NT2/D1 (cell line): ENCODE measurements at regions not wholly inside any gene's neighbourhood (a gene's known extent, or its start where the extent isn't known, plus 50 kb on each side); places are given as distances from the start of the nearest gene placed in this dataset.

Source experiments
- DNase-seq: peaks from one replicate; pipeline ENCODE4 v3.0.0-alpha.2; 2011; ENCODE audit warnings: low read depth, low spot score
- H3K27me3 ChIP-seq: 2 replicates; pipeline ENCODE4 v1.6.0; 2011; ENCODE audit warnings: mild to moderate bottlenecking; ENCODE audit not compliant: insufficient read length, insufficient read depth
- H3K36me3 ChIP-seq: 2 replicates; pipeline ENCODE4 v1.6.1; 2011; ENCODE audit warnings: mild to moderate bottlenecking, low read length, mixed read lengths; ENCODE audit not compliant: insufficient read depth, insufficient read length
- H3K4me1 ChIP-seq: 2 replicates; pipeline ENCODE4 v1.5.1; 2011; ENCODE audit not compliant: insufficient read depth, insufficient read length
- H3K4me3 ChIP-seq: 2 replicates; pipeline ENCODE4 v1.5.1; 2011; ENCODE audit warnings: low read depth; ENCODE audit not compliant: insufficient read length
- H3K9ac ChIP-seq: 2 replicates; pipeline ENCODE4 v1.6.0; 2011; ENCODE audit warnings: low read depth; ENCODE audit not compliant: insufficient read length
- H3K9me3 ChIP-seq: 2 replicates; pipeline ENCODE4 v1.5.1; 2011; ENCODE audit warnings: mild to moderate bottlenecking, low read length; ENCODE audit not compliant: insufficient read depth
- SUZ12 ChIP-seq: IDR thresholded peaks from 2 replicates; pipeline ENCODE4 v1.6.1; 2011; ENCODE audit not compliant: insufficient read length, insufficient read depth; ENCODE audit errors: extremely low read depth
- YY1 ChIP-seq: IDR thresholded peaks from 2 replicates; pipeline ENCODE4 v1.6.1; 2011; ENCODE audit not compliant: insufficient read length, insufficient read depth
- ZNF274 ChIP-seq: IDR thresholded peaks from 2 replicates; pipeline ENCODE4 v1.6.1; 2011; ENCODE audit warnings: mild to moderate bottlenecking, low read depth, low read length

- Histone ChIP-seq H3K4me1 (peaks cover 4% of the 10 kb centered on the region), H3K9ac (no peak overlapping the region), H3K36me3 (no peaks in the 10 kb centered on the region), H3K27me3 (no peaks in the 10 kb centered on the region), H3K9me3 (no peaks in the 10 kb centered on the region), H3K4me3 (no peak overlapping the region)
- no peak for DNase-seq
- TF ChIP-seq YY1 (no peak), SUZ12 (no peak), ZNF274 (no peak)
Observed at GRCh38 chr13:28553971-28554370, 59.0 kb upstream of the FLT1 start.

GRCh38 chr13:28552288-28552687, 57.4 kb upstream of the FLT1 start:
- H3K4me3 ChIP-seq, result no peak overlapping the region
- H3K9me3 ChIP-seq, result no peaks in the 10 kb centered on the region
- peaks cover 1% of the 10 kb centered on the region for H3K4me1 ChIP-seq
- H3K27me3 ChIP-seq, result no peaks in the 10 kb centered on the region
- no peak overlapping the region for H3K9ac ChIP-seq
- TF ChIP-seq SUZ12 (no peak), YY1 (no peak), ZNF274 (no peak)
- H3K36me3 ChIP-seq, result no peaks in the 10 kb centered on the region
- DNase-seq, result no peak

- H3K9ac ChIP-seq, result no peak overlapping the region
- H3K9me3 ChIP-seq, result no peaks in the 10 kb centered on the region
- H3K27me3 ChIP-seq, result no peaks in the 10 kb centered on the region
- no peaks in the 10 kb centered on the region for H3K36me3 ChIP-seq
- TF ChIP-seq ZNF274 (no peak), YY1 (no peak), SUZ12 (no peak)
- DNase-seq, result no peak
- H3K4me3 ChIP-seq, result no peak overlapping the region
- H3K4me1 ChIP-seq, result peaks cover 1% of the 10 kb centered on the region
Observed at GRCh38 chr13:28551498-28551895, 56.6 kb upstream of the FLT1 start.

GRCh38 chr13:28550721-28551497, 56.0 kb upstream of the FLT1 start:
- Histone ChIP-seq H3K4me3 (no peak overlapping the region), H3K4me1 (peaks cover 1% of the 10 kb centered on the region), H3K9me3 (no peaks in the 10 kb centered on the region), H3K9ac (no peak overlapping the region), H3K27me3 (no peaks in the 10 kb centered on the region), H3K36me3 (no peaks in the 10 kb centered on the region)
- no peak for DNase-seq
- TF ChIP-seq YY1 (no peak), SUZ12 (no peak), ZNF274 (no peak)

- no peaks in the 10 kb centered on the region for H3K27me3 ChIP-seq
- no peak for TF ChIP-seq YY1
- no peak for TF ChIP-seq SUZ12
- TF ChIP-seq ZNF274, result no peak
- no peak overlapping the region for H3K9ac ChIP-seq
Observed at GRCh38 chr13:28550091-28550490, 55.2 kb upstream of the FLT1 start.

GRCh38 chr13:28548872-28549271, 53.9 kb upstream of the FLT1 start:
- DNase-seq, result no peak
- no peak for TF ChIP-seq ZNF274
- TF ChIP-seq SUZ12, result no peak
- no peak for TF ChIP-seq YY1
- H3K9ac ChIP-seq, result no peak overlapping the region
- no peaks in the 10 kb centered on the region for H3K27me3 ChIP-seq
- peaks cover 1% of the 10 kb centered on the region for H3K4me1 ChIP-seq
- H3K4me3 ChIP-seq, result no peak overlapping the region
- peaks cover 6% of the 10 kb centered on the region; the same call in 1 of the 2 replicates for H3K9me3 ChIP-seq
- H3K36me3 ChIP-seq, result no peaks in the 10 kb centered on the region

More at GRCh38 chr13:28550091-28550490, 55.2 kb upstream of the FLT1 start:
- peaks cover 1% of the 10 kb centered on the region for H3K4me1 ChIP-seq
- H3K4me3 ChIP-seq, result no peak overlapping the region
- no peaks in the 10 kb centered on the region for H3K36me3 ChIP-seq
- H3K9me3 ChIP-seq, result no peaks in the 10 kb centered on the region
- no peak for DNase-seq

DNA sequence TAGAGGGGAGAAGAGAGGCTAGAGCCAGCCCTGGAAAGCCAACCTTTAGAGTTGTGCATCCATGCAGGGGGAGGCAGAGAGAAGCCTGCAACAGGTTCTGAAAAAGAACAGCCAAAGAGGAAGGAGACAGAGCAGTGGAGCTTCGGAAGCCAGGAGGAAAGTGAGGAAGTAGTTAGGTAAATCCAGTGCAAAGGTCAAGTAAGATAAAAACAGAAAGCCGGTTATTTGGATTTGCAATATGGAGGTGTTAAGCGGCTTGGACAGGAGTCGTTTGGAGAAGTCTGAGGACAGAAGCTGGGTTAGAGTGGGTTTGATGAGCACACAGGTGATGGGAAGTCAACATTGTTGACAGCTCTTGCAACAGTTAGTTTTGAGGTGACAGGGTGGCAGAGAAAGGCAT, 53.5 kb upstream of the FLT1 start:
- Histone ChIP-seq H3K9me3 (peaks cover 10% of the 10 kb centered on the region; the same call in 1 of the 2 replicates), H3K27me3 (no peaks in the 10 kb centered on the region), H3K4me1 (peaks cover 1% of the 10 kb centered on the region), H3K9ac (no peak overlapping the region), H3K4me3 (no peak overlapping the region), H3K36me3 (no peaks in the 10 kb centered on the region)
- DNase-seq, result no peak
- no peak for TF ChIP-seq SUZ12
- no peak for TF ChIP-seq ZNF274
- TF ChIP-seq YY1, result no peak
